HL-60/S4 treated with retinoic acid at 250 ng/mL for 4 days and 3 days (cell line): ENCODE measurements at regions not wholly inside any gene's neighbourhood (a gene's known extent, or its start where the extent isn't known, plus 50 kb on each side); places are given as distances from the start of the nearest gene placed in this dataset.
"Not testable (repeated sequence)": the region's sequence is repeated elsewhere in the genome, so short reads cannot be mapped to it uniquely, and the experiment has no call there.

ENCODE experiments used
- in situ Hi-C: fragments of 300-500 bp; cut with MboI; formaldehyde crosslinking; loops from 2 replicates; pipeline ENCODE4 v1.7.0; 2022; ENCODE audit warnings: low sequenced_read_pairs

DNA sequence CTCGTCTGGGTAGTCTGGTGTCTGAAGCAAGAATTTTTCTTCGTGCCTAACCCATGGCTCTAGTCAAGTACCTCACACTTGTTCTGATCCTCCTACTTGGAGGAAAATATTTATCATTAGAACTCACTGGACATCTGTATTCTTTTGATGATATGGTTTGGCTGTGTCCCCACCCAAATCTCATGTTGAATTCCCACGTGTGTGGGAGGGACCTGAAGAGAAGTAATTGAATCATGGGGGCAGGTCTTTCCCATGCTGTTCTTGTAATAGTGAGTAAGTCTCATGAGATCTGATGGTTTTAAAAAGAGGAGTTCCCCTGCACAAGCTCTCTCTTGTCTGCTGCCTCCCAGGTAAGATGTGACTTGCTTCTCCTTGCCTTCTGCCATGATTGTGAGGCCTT, 137.7 kb upstream of the TSC22D2 start:
- in situ Hi-C loops, result not testable (repeated sequence)

GRCh38 chr3:150269526-150269925, 138.6 kb upstream of the TSC22D2 start:
- in situ Hi-C loops, result no loop called here

- in situ Hi-C loops, result no loop called here
These were observed 139.4 kb upstream of the TSC22D2 start for GRCh38 chr3:150268426-150269391.

- in situ Hi-C loops, result no loop called here
These were observed 140.8 kb upstream of the TSC22D2 start for GRCh38 chr3:150267288-150267687.

GRCh38 chr3:150265305-150265704, 142.8 kb upstream of the TSC22D2 start:
- in situ Hi-C loops, result no loop called here

DNA sequence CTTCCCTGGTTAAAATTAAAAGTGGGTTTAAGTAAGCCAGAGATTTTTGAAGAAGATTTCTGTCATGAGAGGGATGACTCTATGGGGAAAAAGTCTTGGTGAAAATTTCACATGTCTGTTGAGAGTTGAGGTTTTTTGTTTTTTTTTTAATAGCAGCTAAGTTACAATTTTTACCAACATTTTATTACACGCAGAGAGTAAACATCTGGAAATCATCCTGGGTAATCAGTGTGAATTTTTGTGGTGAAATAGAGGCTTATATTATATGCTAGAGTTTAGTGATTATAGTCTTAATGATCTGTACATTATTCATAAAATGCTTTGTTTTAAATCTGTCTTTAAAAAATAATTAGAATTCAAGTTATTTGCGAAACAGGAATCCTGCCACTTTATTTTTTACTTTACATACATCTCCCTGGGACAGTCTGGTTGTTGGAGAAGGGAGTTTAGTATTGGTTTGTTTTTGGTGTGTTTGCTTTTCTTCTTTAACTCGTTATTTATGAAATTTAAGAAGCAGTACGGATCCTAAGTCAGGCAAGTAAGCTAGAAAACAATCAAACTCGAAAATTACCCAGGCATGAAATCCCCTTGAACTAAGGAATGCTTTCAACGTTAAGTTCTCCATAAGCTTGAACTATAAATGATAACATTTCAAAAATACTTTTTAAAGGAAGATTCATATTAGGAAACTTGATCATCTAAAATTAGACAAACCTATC, 143.4 kb upstream of the TSC22D2 start:
- in situ Hi-C loops, result no loop called here

GRCh38 chr3:150261958-150262357, 146.1 kb upstream of the TSC22D2 start:
- in situ Hi-C loops, result no loop called here

DNA sequence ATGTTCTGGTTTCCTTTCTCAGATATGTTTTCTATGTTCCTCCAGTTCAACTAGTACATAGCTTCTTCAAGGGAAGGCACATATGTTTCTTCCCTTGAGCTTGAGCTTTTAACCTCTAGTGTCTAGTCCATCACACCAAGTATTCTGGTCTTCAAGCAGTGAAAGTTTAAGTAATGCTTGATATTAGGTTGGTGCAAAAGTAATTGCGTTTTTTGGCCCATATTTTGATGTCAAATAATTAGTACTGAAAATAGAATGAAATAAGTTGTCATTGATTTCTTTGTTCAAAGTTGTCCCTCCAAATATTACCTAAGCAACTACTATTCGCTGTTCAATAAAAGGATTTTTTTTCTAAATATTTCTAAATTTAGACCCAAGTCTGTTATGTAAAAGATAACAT, 146.7 kb upstream of the TSC22D2 start:
- in situ Hi-C loops, result no loop called here

GRCh38 chr3:150260398-150260710, 147.7 kb upstream of the TSC22D2 start:
- in situ Hi-C loops, result no loop called here

- in situ Hi-C loops, result no loop called here
These were observed 148.3 kb upstream of the TSC22D2 start for GRCh38 chr3:150259526-150260397.

DNA sequence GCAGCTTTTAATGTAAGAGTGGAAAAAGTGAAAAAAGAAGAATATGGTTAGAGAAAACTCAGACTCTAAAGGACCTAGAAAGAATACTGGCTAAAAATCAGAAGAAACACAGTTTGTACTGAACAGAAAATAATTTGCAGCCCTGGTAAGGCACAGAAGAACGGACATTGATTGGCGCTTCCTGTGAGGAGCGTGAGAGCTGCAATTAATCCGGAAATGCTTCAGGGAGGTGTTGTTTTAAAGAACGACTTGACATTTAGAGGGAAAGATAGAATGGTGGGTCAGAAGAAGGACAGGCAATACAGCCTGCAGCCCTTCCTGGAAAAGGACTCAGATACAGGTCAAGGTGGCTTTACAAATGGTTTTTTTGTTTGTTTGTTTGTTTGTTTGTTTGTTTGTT, 151.3 kb upstream of the TSC22D2 start:
- in situ Hi-C loops, result no loop called here

GRCh38 chr3:150256318-150256717, 151.8 kb upstream of the TSC22D2 start:
- in situ Hi-C loops, result no loop called here

- in situ Hi-C loops, result no loop called here
These were observed 152.3 kb upstream of the TSC22D2 start for GRCh38 chr3:150255826-150256225.

DNA sequence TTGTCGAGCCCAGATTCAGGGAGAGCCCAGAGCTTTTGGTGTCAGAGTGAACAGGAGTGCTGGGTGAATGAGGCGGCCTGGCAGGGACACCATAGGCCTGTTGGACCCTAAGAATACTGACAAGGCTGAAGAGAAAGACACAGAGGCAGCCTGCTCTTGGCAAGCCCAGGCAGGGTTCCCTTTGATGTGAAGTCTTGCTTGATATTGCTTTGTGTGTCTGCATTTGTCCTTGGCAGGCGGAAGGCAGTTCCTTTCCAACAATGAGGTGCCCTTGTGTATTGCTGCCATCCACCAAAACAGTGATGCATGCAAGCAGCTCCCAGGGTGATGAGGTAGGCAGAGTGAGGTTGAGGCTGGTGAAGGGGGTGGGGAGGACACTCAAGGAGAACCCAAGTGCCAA, 152.7 kb upstream of the TSC22D2 start:
- in situ Hi-C loops, result no loop called here

DNA sequence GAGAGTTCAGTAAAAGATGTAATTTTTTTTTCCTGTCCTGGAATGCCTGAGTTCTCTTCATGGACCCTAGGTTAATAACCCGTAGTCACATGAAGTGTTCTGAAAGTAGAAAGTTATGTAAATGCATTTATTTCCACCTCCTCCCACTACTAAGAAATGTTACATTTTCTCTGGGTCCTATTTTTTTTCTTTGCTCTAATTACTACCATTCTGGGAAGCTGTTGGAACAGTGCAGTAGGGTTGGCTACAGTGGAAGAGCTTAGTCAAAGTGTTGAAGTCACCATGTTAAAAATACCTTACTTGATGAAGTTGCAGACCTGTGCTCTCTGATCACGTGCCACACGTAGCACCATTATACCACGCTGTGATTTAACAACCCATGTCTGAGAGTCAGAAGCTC, 153.8 kb upstream of the TSC22D2 start:
- in situ Hi-C loops, result no loop called here

DNA sequence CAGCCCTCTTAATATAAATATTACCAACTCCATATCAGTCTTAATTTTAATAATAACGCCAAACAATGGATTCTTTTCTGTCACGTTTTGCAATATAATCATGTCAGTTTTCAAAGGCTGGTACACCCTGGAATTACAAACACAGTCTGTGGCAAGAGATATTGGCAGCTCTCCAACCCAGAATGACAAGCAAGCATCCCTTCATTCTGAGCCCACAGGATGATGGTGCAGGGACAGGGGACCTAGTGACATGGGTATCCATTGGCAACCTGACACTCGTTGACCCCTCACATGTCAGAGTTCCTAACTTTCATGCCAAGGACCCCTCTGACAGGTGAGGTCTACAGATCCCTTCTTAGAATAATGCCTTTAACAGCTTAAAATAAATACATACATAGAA, 154.5 kb upstream of the TSC22D2 start:
- in situ Hi-C loops, result no loop called here

DNA sequence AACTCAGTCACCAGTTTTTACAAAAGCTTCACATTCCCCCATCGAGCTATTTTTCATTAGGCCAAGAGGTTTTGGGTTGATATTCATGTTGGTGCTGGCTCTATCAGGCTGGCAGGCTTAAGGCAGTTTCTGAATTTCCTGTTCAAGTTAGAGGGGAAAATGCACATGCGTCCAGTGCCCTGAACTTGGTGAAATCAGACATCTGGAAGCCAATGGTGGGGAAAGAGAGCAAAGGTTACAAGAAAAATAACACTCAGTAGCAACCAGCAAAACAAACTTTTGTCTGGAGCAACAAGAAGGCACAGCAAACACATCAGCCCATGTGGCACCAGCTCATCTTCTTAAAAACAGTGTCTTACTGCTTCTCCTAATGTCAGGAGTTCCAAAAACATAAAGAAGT, 155.6 kb upstream of the TSC22D2 start:
- in situ Hi-C loops, result no loop called here

- in situ Hi-C loops, result no loop called here
These were observed 156.7 kb upstream of the TSC22D2 start for GRCh38 chr3:150251187-150252062.

- in situ Hi-C loops, result loop anchor here (25.0 kb wide), 1 partner anchor 237 kb away; no protein-coding TSS in a partner anchor
These were observed 158.2 kb upstream of the TSC22D2 start for GRCh38 chr3:150249779-150250470.
